Activated CD8-positive, alpha-beta memory T cell treated with anti-CD3 and anti-CD28 coated beads, Interleukin-2, amount 10 ng/mL, durations not matched to agents 7 days and 5 days (primary cell): ENCODE measurements at regions not wholly inside any gene's neighbourhood (a gene's known extent, or its start where the extent isn't known, plus 50 kb on each side); places are given as distances from the start of the nearest gene placed in this dataset.
"Not testable (repeated sequence)": the region's sequence is repeated elsewhere in the genome, so short reads cannot be mapped to it uniquely, and the experiment has no call there.

Experiments
- ATAC-seq: fragments of 150-1000 bp; cut with Tn5 transposase; one replicate; pipeline ENCODE4 v1.10.0; 2021; ENCODE audit warnings: moderate library complexity
- CTCF ChIA-PET: fragments of 350-600 bp; sonication (Branson Sonifier 250); formaldehyde crosslinking; loops from one replicate; lab custom pipeline; 2021; ENCODE audit warnings: antibody characterized with exemption; lab: Charles Lee
- DNase-seq: peaks from one replicate; pipeline ENCODE4 v3.0.0-alpha.2; 2020
- H3K27ac Mint-ChIP-seq: one replicate; pipeline ENCODE4 v1.8.0; 2021; ENCODE audit warnings: mild to moderate bottlenecking, mixed read lengths
- H3K27me3 Mint-ChIP-seq: one replicate; pipeline ENCODE4 v1.8.0; 2021; ENCODE audit warnings: mixed read lengths
- H3K36me3 Mint-ChIP-seq: one replicate; pipeline ENCODE4 v1.8.0; 2021; ENCODE audit warnings: mild to moderate bottlenecking, mixed read lengths
- H3K4me1 Mint-ChIP-seq: one replicate; pipeline ENCODE4 v1.8.0; 2021; ENCODE audit warnings: mixed read lengths
- H3K4me3 Mint-ChIP-seq: one replicate; pipeline ENCODE4 v1.8.0; 2021; ENCODE audit warnings: mild to moderate bottlenecking, moderate library complexity, mixed read lengths
- H3K9me3 Mint-ChIP-seq: one replicate; pipeline ENCODE4 v1.8.0; 2022; ENCODE audit warnings: low read depth, mixed read lengths

GRCh38 chr17:31605761-31606160 is 214.3 kb downstream of the RAB11FIP4 start:
- Mint-ChIP-seq H3K36me3 (no peaks in the 10 kb centered on the region), H3K9me3 (no peaks in the 10 kb centered on the region), H3K27me3 (peaks cover 11% of the 10 kb centered on the region), H3K4me1 (peaks cover 4% of the 10 kb centered on the region), H3K27ac (no peak overlapping the region), H3K4me3 (no peak overlapping the region)
- peak; percentile 8 for DNase-seq
- no peak for ATAC-seq
- CTCF ChIA-PET = no interaction called here

- H3K9me3 Mint-ChIP-seq = no peaks in the 10 kb centered on the region
- no peak overlapping the region for H3K4me3 Mint-ChIP-seq
- DNase-seq (peak; percentile 12), ATAC-seq (no peak)
- CTCF ChIA-PET = no interaction called here
- peaks cover 4% of the 10 kb centered on the region for H3K4me1 Mint-ChIP-seq
- no peak overlapping the region for H3K27ac Mint-ChIP-seq
- no peaks in the 10 kb centered on the region for H3K36me3 Mint-ChIP-seq
- H3K27me3 Mint-ChIP-seq = peaks cover 11% of the 10 kb centered on the region
Measured at GRCh38 chr17:31604936-31605335, 213.5 kb downstream of the RAB11FIP4 start.

DNA sequence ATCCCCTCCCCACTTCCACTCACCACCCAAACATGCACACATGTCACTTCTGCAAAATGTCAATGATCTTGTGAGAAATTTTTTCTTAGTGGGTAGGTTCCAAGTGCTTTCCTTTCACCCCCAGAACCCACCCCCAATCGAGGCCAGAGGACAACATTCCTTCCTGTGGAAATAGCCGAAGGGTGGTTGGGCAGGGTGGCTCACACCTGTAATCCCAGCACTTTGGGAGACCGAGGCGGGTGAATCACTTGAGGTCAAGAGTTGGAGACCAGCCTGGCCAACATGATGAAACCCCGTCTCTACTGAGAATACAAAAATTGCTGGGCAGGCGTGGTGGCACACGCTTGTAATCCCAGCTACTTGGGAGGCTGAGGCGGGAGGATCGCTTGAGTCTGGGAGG is 208.7 kb downstream of the RAB11FIP4 start:
- CTCF ChIA-PET, H3K27ac Mint-ChIP-seq, H3K36me3 Mint-ChIP-seq, H3K27me3 Mint-ChIP-seq, H3K9me3 Mint-ChIP-seq, ATAC-seq, H3K4me3 Mint-ChIP-seq, DNase-seq, H3K4me1 Mint-ChIP-seq: not testable (repeated sequence)

DNA sequence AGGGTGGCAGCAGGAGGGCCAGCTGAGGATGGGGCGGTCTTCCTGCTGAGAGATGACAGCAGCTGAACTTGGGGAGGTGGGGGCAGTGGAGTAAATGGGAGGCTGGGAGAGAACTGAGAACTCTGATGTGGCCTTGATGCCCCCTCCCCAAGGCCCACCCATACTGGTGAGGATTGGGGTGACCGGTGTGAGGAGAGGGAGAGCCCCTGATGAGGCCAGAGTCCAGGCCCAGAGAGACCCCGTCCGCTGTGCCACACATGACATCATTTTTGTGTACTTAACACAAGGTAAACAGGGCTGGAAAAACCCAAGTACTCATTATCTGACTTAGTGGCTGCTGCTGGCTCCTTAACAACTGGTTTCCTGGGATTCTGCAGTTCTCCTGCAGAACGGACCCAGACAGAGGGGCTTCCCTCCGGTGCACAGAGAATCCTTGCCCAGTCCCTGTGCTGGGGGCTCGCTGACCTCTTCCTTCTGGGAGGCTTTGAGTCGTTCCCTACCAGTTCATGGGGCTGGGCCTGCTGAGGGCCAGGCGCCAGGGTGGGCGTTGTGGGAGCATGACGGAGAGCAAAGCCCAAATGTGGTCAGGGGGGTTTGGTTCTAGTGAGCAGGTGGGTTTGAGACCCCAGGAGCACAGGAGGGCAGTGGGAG is 207.6 kb downstream of the RAB11FIP4 start:
- DNase-seq (no peak), ATAC-seq (no peak)
- CTCF ChIA-PET = no interaction called here
- H3K9me3 Mint-ChIP-seq = no peaks in the 10 kb centered on the region
- peaks cover 3% of the 10 kb centered on the region for H3K4me1 Mint-ChIP-seq
- peaks cover 3% of the 10 kb centered on the region for H3K27me3 Mint-ChIP-seq
- H3K27ac Mint-ChIP-seq = no peak overlapping the region
- H3K36me3 Mint-ChIP-seq = no peaks in the 10 kb centered on the region
- no peak overlapping the region for H3K4me3 Mint-ChIP-seq

DNA sequence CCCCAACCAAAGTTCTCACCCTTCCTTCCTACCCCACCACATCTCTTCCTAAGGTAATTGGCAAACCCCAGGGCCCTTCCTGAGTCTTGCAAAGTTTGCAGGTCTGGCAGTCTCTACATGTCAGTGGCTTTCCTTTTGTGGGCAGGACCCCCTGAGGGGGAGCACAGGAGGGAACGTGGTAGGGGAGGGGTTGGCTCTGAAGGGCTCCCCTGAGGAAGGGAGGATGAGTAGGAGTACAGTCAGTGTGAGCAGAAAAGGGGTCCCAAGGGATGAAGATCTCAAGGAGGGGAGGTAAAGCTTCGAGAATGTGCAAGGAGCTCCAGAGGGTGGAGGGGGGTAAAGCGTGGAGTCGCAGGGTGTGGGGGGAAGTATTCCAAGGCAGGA is 206.9 kb downstream of the RAB11FIP4 start:
- Mint-ChIP-seq H3K4me1 (peaks cover 3% of the 10 kb centered on the region), H3K36me3 (no peaks in the 10 kb centered on the region), H3K9me3 (no peaks in the 10 kb centered on the region), H3K27ac (no peak overlapping the region), H3K27me3 (no peaks in the 10 kb centered on the region), H3K4me3 (no peak overlapping the region)
- no peak for ATAC-seq
- no peak for DNase-seq
- CTCF ChIA-PET = no interaction called here

DNA sequence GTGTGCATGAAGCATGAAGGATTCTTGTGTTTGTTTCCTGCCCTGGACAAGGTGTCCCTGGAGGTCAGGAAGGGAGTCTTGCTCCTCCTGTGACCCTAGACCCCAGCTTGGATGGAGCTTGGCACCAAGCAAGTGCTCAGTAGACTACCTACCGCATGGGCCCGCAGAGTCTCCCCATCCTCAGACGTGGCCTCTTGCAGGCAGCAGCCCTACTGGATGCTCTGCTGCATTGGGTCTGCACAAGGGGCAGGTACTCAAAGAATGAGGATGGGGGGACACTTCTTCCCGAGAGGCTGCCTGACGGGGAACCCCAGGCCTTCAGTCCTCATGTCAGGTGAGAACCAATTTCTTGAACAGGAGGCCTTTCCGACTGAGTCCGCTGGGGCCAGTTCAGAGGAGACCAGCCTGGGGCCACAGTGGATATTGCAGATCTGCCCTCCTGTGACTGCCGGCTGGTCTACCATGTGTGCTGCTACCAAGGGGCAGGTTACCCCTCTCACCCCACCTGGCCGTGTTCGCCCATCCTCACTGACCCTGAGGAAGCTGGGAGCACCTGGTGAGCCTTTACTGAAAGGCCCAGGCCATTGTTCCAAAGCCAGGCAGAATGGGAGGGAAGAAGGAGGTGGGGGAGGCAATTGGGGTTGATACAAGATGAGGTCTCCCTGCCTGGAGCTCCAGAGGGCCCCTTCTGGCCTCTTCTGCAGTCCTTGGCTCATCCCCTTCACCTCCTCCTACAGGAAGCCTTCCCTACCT is 206.3 kb downstream of the RAB11FIP4 start:
- Mint-ChIP-seq H3K4me3 (no peak overlapping the region), H3K9me3 (no peaks in the 10 kb centered on the region), H3K27ac (no peak overlapping the region), H3K36me3 (no peaks in the 10 kb centered on the region), H3K4me1 (peaks cover 3% of the 10 kb centered on the region), H3K27me3 (no peaks in the 10 kb centered on the region)
- DNase-seq = no peak
- CTCF ChIA-PET = no interaction called here
- ATAC-seq = no peak

GRCh38 chr17:31596382-31597323 is 205.2 kb downstream of the RAB11FIP4 start:
- Mint-ChIP-seq H3K4me3 (no peak overlapping the region), H3K27me3 (no peaks in the 10 kb centered on the region), H3K4me1 (peaks cover 3% of the 10 kb centered on the region), H3K9me3 (no peaks in the 10 kb centered on the region), H3K36me3 (no peaks in the 10 kb centered on the region), H3K27ac (peak overlapping the region; percentile 19)
- no peak for DNase-seq
- ATAC-seq = no peak
- CTCF ChIA-PET = no interaction called here

DNA sequence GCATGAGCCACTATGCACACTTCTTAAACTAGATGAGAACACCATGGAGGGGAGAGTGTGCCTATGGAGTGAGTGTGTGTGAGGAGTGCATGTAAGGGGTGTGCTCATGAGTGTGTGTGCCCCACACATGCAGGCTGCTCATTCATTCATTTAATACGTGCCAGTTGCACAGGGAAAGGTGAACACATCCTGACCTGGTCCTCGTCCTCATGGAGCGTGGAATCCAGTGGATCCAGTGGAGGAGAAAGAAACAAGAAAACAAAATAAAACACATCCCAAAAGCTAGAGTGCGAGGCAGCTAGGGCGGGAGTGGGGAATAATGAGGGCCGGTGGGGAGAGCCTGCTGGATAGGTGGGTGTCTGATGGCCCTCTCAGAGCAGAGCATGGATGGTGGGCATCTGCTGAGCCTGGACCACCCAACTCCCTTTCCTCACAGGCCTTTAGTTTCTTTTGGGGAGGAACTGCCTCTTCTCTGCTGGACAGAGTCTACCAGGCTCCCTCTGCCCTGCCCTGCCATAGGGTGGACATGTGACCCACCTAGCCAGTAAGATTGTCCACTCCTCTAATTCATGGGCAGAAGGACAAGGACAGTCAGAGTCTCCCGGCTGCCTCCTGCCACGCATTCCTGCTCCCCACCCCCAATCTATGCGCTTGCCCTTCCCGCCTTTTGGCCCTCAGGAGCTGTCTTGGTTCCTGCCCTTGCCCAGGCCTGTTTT is 204.3 kb downstream of the RAB11FIP4 start:
- CTCF ChIA-PET = interaction anchor here (0.6 kb wide), 1 partner anchor 15 kb away, joined by 3 read pairs; no protein-coding TSS in a partner anchor
- Mint-ChIP-seq H3K27me3 (no peaks in the 10 kb centered on the region), H3K27ac (no peak overlapping the region)

DNA sequence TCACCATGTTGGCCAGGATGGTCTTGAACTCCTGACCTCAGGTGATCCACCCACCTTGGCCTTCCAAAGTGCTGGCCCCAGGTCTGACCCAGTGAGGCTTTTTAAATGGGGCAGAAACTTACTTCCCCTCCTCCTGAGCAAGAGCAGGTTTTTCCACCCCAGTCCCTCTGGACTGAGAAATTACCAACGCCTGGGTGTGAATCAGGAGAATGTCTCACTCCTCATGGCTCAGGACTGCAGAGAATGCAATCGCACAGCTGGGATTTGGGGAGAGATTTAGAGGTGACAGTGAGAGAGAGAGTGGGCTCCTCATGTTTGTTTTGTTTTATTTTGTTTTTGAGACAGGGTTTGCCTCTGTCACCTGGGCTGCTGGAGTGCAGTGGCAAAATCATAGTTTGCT is 203.6 kb downstream of the RAB11FIP4 start:
- Mint-ChIP-seq H3K9me3 (no peaks in the 10 kb centered on the region), H3K27ac (no peak overlapping the region), H3K4me3 (no peak overlapping the region), H3K36me3 (no peaks in the 10 kb centered on the region), H3K27me3 (no peaks in the 10 kb centered on the region), H3K4me1 (peaks cover 3% of the 10 kb centered on the region)
- DNase-seq = no peak
- ATAC-seq = no peak
- CTCF ChIA-PET = interaction anchor here (0.6 kb wide), 1 partner anchor 15 kb away, joined by 3 read pairs; no protein-coding TSS in a partner anchor

More for the DNA sequence above, 204.3 kb downstream of the RAB11FIP4 start:
- no peaks in the 10 kb centered on the region for H3K9me3 Mint-ChIP-seq
- DNase-seq = no peak
- no peak for ATAC-seq
- H3K4me1 Mint-ChIP-seq = peaks cover 3% of the 10 kb centered on the region
- H3K36me3 Mint-ChIP-seq = no peaks in the 10 kb centered on the region
- H3K4me3 Mint-ChIP-seq = no peak overlapping the region

GRCh38 chr17:31594416-31594815 is 202.9 kb downstream of the RAB11FIP4 start:
- H3K4me1 Mint-ChIP-seq = peaks cover 3% of the 10 kb centered on the region
- no peak for ATAC-seq
- no peak for DNase-seq
- no peaks in the 10 kb centered on the region for H3K9me3 Mint-ChIP-seq
- H3K4me3 Mint-ChIP-seq = no peak overlapping the region
- H3K27ac Mint-ChIP-seq = no peak overlapping the region
- H3K36me3 Mint-ChIP-seq = no peaks in the 10 kb centered on the region
- CTCF ChIA-PET = no interaction called here
- H3K27me3 Mint-ChIP-seq = no peaks in the 10 kb centered on the region

GRCh38 chr17:31593806-31594205 is 202.3 kb downstream of the RAB11FIP4 start:
- H3K4me3 Mint-ChIP-seq = no peak overlapping the region
- ATAC-seq = no peak
- CTCF ChIA-PET = no interaction called here
- H3K36me3 Mint-ChIP-seq = no peaks in the 10 kb centered on the region
- no peaks in the 10 kb centered on the region for H3K9me3 Mint-ChIP-seq
- no peak overlapping the region for H3K27ac Mint-ChIP-seq
- no peaks in the 10 kb centered on the region for H3K27me3 Mint-ChIP-seq
- DNase-seq = no peak
- peaks cover 3% of the 10 kb centered on the region for H3K4me1 Mint-ChIP-seq

DNA sequence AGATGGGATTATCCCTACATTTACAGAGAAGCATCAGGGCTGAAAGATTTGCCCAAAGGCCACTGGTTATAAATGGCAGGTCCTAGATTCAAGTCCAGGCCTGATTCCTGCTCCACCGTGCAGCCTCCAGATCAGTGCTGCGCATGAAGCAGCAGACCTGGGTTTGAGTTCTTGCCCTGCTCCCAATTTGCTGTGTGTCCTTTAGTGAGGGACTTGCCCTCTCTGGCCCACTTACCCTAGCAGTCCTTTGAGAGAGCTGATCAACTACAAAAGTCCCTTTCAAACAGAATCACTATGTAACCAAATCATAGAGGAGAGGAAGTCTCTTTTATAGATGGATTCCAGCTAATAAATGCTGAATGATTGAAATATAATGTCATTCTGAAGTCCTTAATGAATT is 200.4 kb downstream of the RAB11FIP4 start:
- H3K36me3 Mint-ChIP-seq = no peaks in the 10 kb centered on the region
- no peak overlapping the region for H3K4me3 Mint-ChIP-seq
- H3K27me3 Mint-ChIP-seq = no peaks in the 10 kb centered on the region
- H3K9me3 Mint-ChIP-seq = no peaks in the 10 kb centered on the region
- DNase-seq (no peak), ATAC-seq (no peak)
- CTCF ChIA-PET = no interaction called here
- H3K27ac Mint-ChIP-seq = no peak overlapping the region
- peaks cover 3% of the 10 kb centered on the region for H3K4me1 Mint-ChIP-seq

- H3K9me3 Mint-ChIP-seq = no peaks in the 10 kb centered on the region
- DNase-seq = no peak
- no peak overlapping the region for H3K4me3 Mint-ChIP-seq
- H3K27me3 Mint-ChIP-seq = no peaks in the 10 kb centered on the region
- no peaks in the 10 kb centered on the region for H3K4me1 Mint-ChIP-seq
- no peak for ATAC-seq
- no peak overlapping the region for H3K27ac Mint-ChIP-seq
- CTCF ChIA-PET = interaction anchor here (0.6 kb wide), 1 partner anchor 13 kb away, joined by 4 read pairs; no protein-coding TSS in a partner anchor
- H3K36me3 Mint-ChIP-seq = no peaks in the 10 kb centered on the region
Measured at GRCh38 chr17:31588512-31588911, 197.0 kb downstream of the RAB11FIP4 start.
